ENCODE measurements at regions not wholly inside any gene's neighbourhood (a gene's known extent, or its start where the extent isn't known, plus 50 kb on each side); places are given as distances from the start of the nearest gene placed in this dataset.

GRCh38 chr18:71001597-71001996 lies 712.8 kb downstream of the SOCS6 start (continued):
- no peak for TF ChIP-seq ELF1 (IDR thresholded peaks at IDR 0.05; ENCODE audit: borderline replicate concordance, low read depth)
- no peak for TF ChIP-seq CEBPB (IDR thresholded peaks at IDR 0.05; ENCODE audit: low read depth)
- no peak for TF ChIP-seq RAD21 (IDR thresholded peaks at IDR 0.05; ENCODE audit: low read depth)
- TF ChIP-seq FOSL1 (IDR thresholded peaks at IDR 0.05; ENCODE audit: low read depth) = no peak
- TF ChIP-seq, protein P1, sequence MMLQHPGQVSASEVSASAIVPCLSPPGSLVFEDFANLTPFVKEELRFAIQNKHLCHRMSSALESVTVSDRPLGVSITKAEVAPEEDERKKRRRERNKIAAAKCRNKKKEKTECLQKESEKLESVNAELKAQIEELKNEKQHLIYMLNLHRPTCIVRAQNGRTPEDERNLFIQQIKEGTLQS (IDR thresholded peaks at IDR 0.05) = no peak
- no peak for TF ChIP-seq SP1 (IDR thresholded peaks at IDR 0.05; ENCODE audit: low read depth)
- no peak for TF ChIP-seq EZH2phosphoT487 (IDR thresholded peaks at IDR 0.05; ENCODE audit: borderline replicate concordance)
- no peak for TF ChIP-seq ZNF274 (IDR thresholded peaks at IDR 0.05; ENCODE audit: low read depth, low read length)
- TF ChIP-seq TCF7L2 (IDR thresholded peaks at IDR 0.05; ENCODE audit: borderline replicate concordance, extremely low read depth, insufficient read depth, insufficient read length) = no peak

GRCh38 chr18:70998490-70998889 lies 709.6 kb downstream of the SOCS6 start:
- no peaks in the 10 kb centered on the region for H3K9me2 ChIP-seq (ENCODE audit: insufficient read depth)
- H3K9ac ChIP-seq (ENCODE audit: low read length) = no peak overlapping the region
- H3K4me3 ChIP-seq (replicated peaks in 1 of 2; ENCODE audit: low read depth in 1 of 2, low read length in 2 of 2) = no peak overlapping the region
- peaks cover 8% of the 10 kb centered on the region in 2 experiments; a peak in 2 of 4 replicates for H3K9me3 ChIP-seq (ENCODE audit: control insufficient read depth in 1 of 2, insufficient read depth in 1 of 2, low read depth in 1 of 2, low read length in 2 of 2)
- ChIA-PET CTCF (no interaction called here), POLR2A (no interaction called here), RAD21 (ENCODE audit: low non-redundant PET in 1 of 2, low total read pairs in 2 of 2, uncharacterized antibody in 2 of 2, unreplicated experiment in 2 of 2) (no interaction called here)
- H4K20me1 ChIP-seq (ENCODE audit: insufficient read depth) = no peaks in the 10 kb centered on the region
- ATAC-seq (no peak), DNase-seq (ENCODE audit: low read depth, low spot score) (no peak)
- no peak overlapping the region for H3K4me2 ChIP-seq (ENCODE audit: low read length)
- TF ChIP-seq YY1 (IDR thresholded peaks at IDR 0.05; ENCODE audit: extremely low read depth, insufficient replicate concordance, low read depth, low read length) = no peak
- TF ChIP-seq POLR2A (IDR thresholded peaks at IDR 0.05; ENCODE audit: borderline replicate concordance, extremely low read depth, insufficient read depth, insufficient read length) = no peak
- TF ChIP-seq ZNF274 (IDR thresholded peaks at IDR 0.05; ENCODE audit: low read depth, low read length) = no peak
- TF ChIP-seq CTCF (IDR thresholded peaks at IDR 0.05 in 2 of 3, conservative IDR thresholded peaks at IDR 0.05 in 1 of 3; ENCODE audit: borderline replicate concordance in 1 of 3, insufficient read depth in 1 of 3, low read depth in 2 of 3, low read length in 2 of 3) = no peak
- no peak for TF ChIP-seq TCF7L2 (IDR thresholded peaks at IDR 0.05; ENCODE audit: borderline replicate concordance, extremely low read depth, insufficient read depth, insufficient read length)
- intact Hi-C loops (cut with micrococcal nuclease) = no loop called here
- no peaks in the 10 kb centered on the region for H3K36me3 ChIP-seq (ENCODE audit: control insufficient read depth in 1 of 2, insufficient read depth in 2 of 2, low read length in 2 of 2)
- H3K27me3 ChIP-seq (ENCODE audit: insufficient read depth, low read length) = no peaks in the 10 kb centered on the region
- no peak overlapping the region for H2AFZ ChIP-seq (ENCODE audit: low read depth, low read length, poor library complexity, severe bottlenecking)
- H3K4me1 ChIP-seq (ENCODE audit: control insufficient read depth in 1 of 2, insufficient read depth in 2 of 2, low read length in 2 of 2) = no peaks in the 10 kb centered on the region
- no peak overlapping the region for H3K27ac ChIP-seq (ENCODE audit: low read depth, low read length)
- BruUV-seq (replicated peaks) = no TSS peak
- H3K79me2 ChIP-seq (ENCODE audit: insufficient read depth, low read length) = no peaks in the 10 kb centered on the region

Measured in HCT116 (cell line).